ENCODE measurements at regions not wholly inside any gene's neighbourhood (a gene's known extent, or its start where the extent isn't known, plus 50 kb on each side); places are given as distances from the start of the nearest gene placed in this dataset.

- no peak for ATAC-seq (ENCODE audit: poor library complexity)
- no peak for TF ChIP-seq CTCF (IDR thresholded peaks at IDR 0.05)
- intact Hi-C loops (cut with DNase I, micrococcal nuclease), result no loop called here
- CTCF ChIA-PET, result no interaction called here
- Histone ChIP-seq H3K4me1 (ENCODE audit: insufficient read depth, low read length) (no peaks in the 10 kb centered on the region), H3K27ac (ENCODE audit: low read depth in 1 of 2, low read length in 2 of 2) (no peak overlapping the region), H3K9me3 (ENCODE audit: control insufficient read depth in 1 of 2, insufficient read depth in 1 of 2, low read length in 2 of 2) (no peaks in the 10 kb centered on the region), H3K36me3 (ENCODE audit: insufficient read depth, low read length) (no peaks in the 10 kb centered on the region), H3K27me3 (ENCODE audit: control insufficient read depth in 1 of 2, insufficient read depth in 2 of 2, low read length in 2 of 2) (no peaks in the 10 kb centered on the region), H3K4me3 (ENCODE audit: low read length) (no peak overlapping the region)
- no peak for DNase-seq
- POLR2A ChIA-PET, result no interaction called here
- H3K27ac Mint-ChIP-seq, result no peak overlapping the region
- H3K9me3 Mint-ChIP-seq, result no peaks in the 10 kb centered on the region
- no peak overlapping the region for H3K4me3 Mint-ChIP-seq
- no peaks in the 10 kb centered on the region for H3K36me3 Mint-ChIP-seq (ENCODE audit: low read depth)
- no peaks in the 10 kb centered on the region for H3K27me3 Mint-ChIP-seq
- H3K4me1 Mint-ChIP-seq (ENCODE audit: low read depth), result no peaks in the 10 kb centered on the region
Measured at GRCh38 chr5:68771221-68771620, 322.6 kb upstream of the SLC30A5 start.

- no peak overlapping the region for H3K4me3 ChIP-seq (ENCODE audit: low read length)
- TF ChIP-seq CTCF (IDR thresholded peaks at IDR 0.05), result no peak
- no peak overlapping the region for H3K27ac ChIP-seq (ENCODE audit: low read depth in 1 of 2, low read length in 2 of 2)
- no peaks in the 10 kb centered on the region for H3K4me1 Mint-ChIP-seq (ENCODE audit: low read depth)
- no peaks in the 10 kb centered on the region for H3K9me3 Mint-ChIP-seq
- no peaks in the 10 kb centered on the region for H3K27me3 ChIP-seq (ENCODE audit: control insufficient read depth in 1 of 2, insufficient read depth in 2 of 2, low read length in 2 of 2)
- ChIA-PET CTCF (no interaction called here), POLR2A (no interaction called here)
- no peak overlapping the region for H3K27ac Mint-ChIP-seq
- intact Hi-C loops (cut with DNase I, micrococcal nuclease), result no loop called here
- no peak overlapping the region for H3K4me3 Mint-ChIP-seq
- ATAC-seq (ENCODE audit: poor library complexity) (no peak), DNase-seq (no peak)
- H3K36me3 ChIP-seq (ENCODE audit: insufficient read depth, low read length), result no peaks in the 10 kb centered on the region
- H3K36me3 Mint-ChIP-seq (ENCODE audit: low read depth), result no peaks in the 10 kb centered on the region
- no peaks in the 10 kb centered on the region for H3K9me3 ChIP-seq (ENCODE audit: control insufficient read depth in 1 of 2, insufficient read depth in 1 of 2, low read length in 2 of 2)
- no peaks in the 10 kb centered on the region for H3K27me3 Mint-ChIP-seq
- no peaks in the 10 kb centered on the region for H3K4me1 ChIP-seq (ENCODE audit: insufficient read depth, low read length)
Measured at GRCh38 chr5:68771732-68772131, 322.1 kb upstream of the SLC30A5 start.

- no peak for ATAC-seq (ENCODE audit: poor library complexity)
- Mint-ChIP-seq H3K4me1 (ENCODE audit: low read depth) (no peaks in the 10 kb centered on the region), H3K9me3 (no peaks in the 10 kb centered on the region), H3K27me3 (no peaks in the 10 kb centered on the region), H3K4me3 (no peak overlapping the region), H3K27ac (no peak overlapping the region), H3K36me3 (ENCODE audit: low read depth) (no peaks in the 10 kb centered on the region)
- H3K27ac ChIP-seq (ENCODE audit: low read depth in 1 of 2, low read length in 2 of 2), result no peak overlapping the region
- no peak for DNase-seq
- no peaks in the 10 kb centered on the region for H3K4me1 ChIP-seq (ENCODE audit: insufficient read depth, low read length)
- CTCF ChIA-PET, result no interaction called here
- no peaks in the 10 kb centered on the region for H3K9me3 ChIP-seq (ENCODE audit: control insufficient read depth in 1 of 2, insufficient read depth in 1 of 2, low read length in 2 of 2)
- no peaks in the 10 kb centered on the region for H3K27me3 ChIP-seq (ENCODE audit: control insufficient read depth in 1 of 2, insufficient read depth in 2 of 2, low read length in 2 of 2)
- no peaks in the 10 kb centered on the region for H3K36me3 ChIP-seq (ENCODE audit: insufficient read depth, low read length)
- POLR2A ChIA-PET, result no interaction called here
- no peak for TF ChIP-seq CTCF (IDR thresholded peaks at IDR 0.05)
- H3K4me3 ChIP-seq (ENCODE audit: low read length), result no peak overlapping the region
- intact Hi-C loops (cut with DNase I, micrococcal nuclease), result no loop called here
Measured at GRCh38 chr5:68776381-68776780, 317.4 kb upstream of the SLC30A5 start.

All from CD4-positive, alpha-beta T cell (primary cell).